Gastroesophageal sphincter (tissue), 4 donors: ENCODE measurements at regions not wholly inside any gene's neighbourhood (a gene's known extent, or its start where the extent isn't known, plus 50 kb on each side); places are given as distances from the start of the nearest gene placed in this dataset.

Experiments used
- ATAC-seq: fragments of 150-250 bp; one replicate; pipeline ENCODE4 v1.9.1; 2016; ENCODE audit warnings: mild to moderate bottlenecking, moderate library complexity
- H3K27ac ChIP-seq, 4 donors: fragments of 200-600 bp; sonication (generic) in 3 of 4; 1 replicate in 3 of 4; 2 replicates in 1 of 4; pipeline ENCODE4 v1.5.1; 2016 to 2019
- H3K27me3 ChIP-seq: fragments of 200-600 bp; sonication (generic); one replicate; pipeline ENCODE4 v1.5.1; 2019
- H3K36me3 ChIP-seq, 2 donors: fragments of 200-600 bp; sonication (generic); one replicate each; pipeline ENCODE4 v1.5.1; 2019; ENCODE audit warnings: control low read depth in 1 of 2
- H3K4me1 ChIP-seq, 3 donors: fragments of 200-600 bp; sonication (generic); 1 replicate in 2 of 3; 2 replicates in 1 of 3; pipeline ENCODE4 v1.5.1; 2016 to 2019; ENCODE audit warnings: control low read depth in 2 of 3
- H3K4me3 ChIP-seq, 2 donors: fragments of 200-600 bp; sonication (generic); one replicate each; pipeline ENCODE4 v1.5.1; 2019; ENCODE audit warnings: mild to moderate bottlenecking in 1 of 2, moderate library complexity in 1 of 2
- H3K9me3 ChIP-seq, 3 donors: fragments of 200-600 bp; sonication (generic); one replicate each; pipeline ENCODE4 v1.5.1; 2017 to 2019; ENCODE audit warnings: control low read depth in 2 of 3
- EP300 ChIP-seq: sonication (generic); formaldehyde crosslinking; IDR thresholded peaks from one replicate; pipeline ENCODE4 v1.6.1; 2017; ENCODE audit warnings: antibody characterized with exemption, mild to moderate bottlenecking
- POLR2A ChIP-seq, 2 donors: fragments of 450-650 bp; IDR thresholded peaks; one replicate each; pipeline ENCODE4 v1.6.1; 2017; ENCODE audit warnings: antibody characterized with exemption in 2 of 2, mild to moderate bottlenecking in 2 of 2, moderate library complexity in 1 of 2
- POLR2AphosphoS5 ChIP-seq: sonication (generic); formaldehyde crosslinking; IDR thresholded peaks from one replicate; pipeline ENCODE4 v1.6.1; 2017; ENCODE audit warnings: antibody characterized with exemption
- WGBS, 2 donors: methylation state at CpG; one replicate each; pipeline ENCODE4 v1.1.5; 2018; ENCODE audit warnings: low coverage in 1 of 2; 5-methylcytosine and 5-hydroxymethylcytosine counted together
- TF ChIP-seq, protein P1 (sequence below), 4 experiments: fragments of 200-600 bp in 2 of 4; fragments of 450-650 bp in 2 of 4; sonication (generic) in 1 of 4; IDR thresholded peaks; one replicate each; pipeline ENCODE4 v1.5.1; 2017 to 2019; ENCODE audit warnings: antibody characterized with exemption in 4 of 4, mild to moderate bottlenecking in 2 of 4, moderate library complexity in 2 of 4

DNA sequence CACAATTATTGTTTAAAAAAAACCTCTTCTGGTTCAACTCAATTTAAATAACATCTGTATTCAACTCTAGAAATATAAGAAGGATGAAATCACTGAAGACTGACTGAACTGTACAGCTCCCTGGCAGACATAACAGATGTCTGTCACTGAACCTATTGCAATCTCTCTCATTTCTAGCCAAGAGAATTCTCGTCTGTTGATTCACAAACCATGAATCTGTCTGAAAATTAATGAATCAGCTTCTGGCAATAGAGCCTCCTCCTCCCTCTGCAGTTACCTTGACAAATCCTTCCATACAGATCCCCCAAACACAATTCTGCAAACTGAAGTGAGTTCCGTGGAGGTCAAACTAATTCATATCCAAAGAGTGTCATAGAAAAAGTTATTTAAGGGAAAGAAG is 561.4 kb downstream of the PYDC2 start:
- H3K27ac ChIP-seq: no peak overlapping the region
- H3K4me3 ChIP-seq: no peak overlapping the region
- WGBS, 2 donors: 4 to 37% methylated on average over 2 of the region's 2 CpGs
- H3K4me1 ChIP-seq: no peaks in the 10 kb centered on the region
- H3K27me3 ChIP-seq: no peaks in the 10 kb centered on the region
- no peak for ATAC-seq
- TF ChIP-seq EP300: no peak
- TF ChIP-seq, protein P1, sequence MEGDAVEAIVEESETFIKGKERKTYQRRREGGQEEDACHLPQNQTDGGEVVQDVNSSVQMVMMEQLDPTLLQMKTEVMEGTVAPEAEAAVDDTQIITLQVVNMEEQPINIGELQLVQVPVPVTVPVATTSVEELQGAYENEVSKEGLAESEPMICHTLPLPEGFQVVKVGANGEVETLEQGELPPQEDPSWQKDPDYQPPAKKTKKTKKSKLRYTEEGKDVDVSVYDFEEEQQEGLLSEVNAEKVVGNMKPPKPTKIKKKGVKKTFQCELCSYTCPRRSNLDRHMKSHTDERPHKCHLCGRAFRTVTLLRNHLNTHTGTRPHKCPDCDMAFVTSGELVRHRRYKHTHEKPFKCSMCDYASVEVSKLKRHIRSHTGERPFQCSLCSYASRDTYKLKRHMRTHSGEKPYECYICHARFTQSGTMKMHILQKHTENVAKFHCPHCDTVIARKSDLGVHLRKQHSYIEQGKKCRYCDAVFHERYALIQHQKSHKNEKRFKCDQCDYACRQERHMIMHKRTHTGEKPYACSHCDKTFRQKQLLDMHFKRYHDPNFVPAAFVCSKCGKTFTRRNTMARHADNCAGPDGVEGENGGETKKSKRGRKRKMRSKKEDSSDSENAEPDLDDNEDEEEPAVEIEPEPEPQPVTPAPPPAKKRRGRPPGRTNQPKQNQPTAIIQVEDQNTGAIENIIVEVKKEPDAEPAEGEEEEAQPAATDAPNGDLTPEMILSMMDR (IDR thresholded peaks at IDR 0.05): no peak
- no peak for TF ChIP-seq POLR2A (IDR thresholded peaks at IDR 0.05)
- TF ChIP-seq POLR2AphosphoS5: no peak
- H3K36me3 ChIP-seq: no peaks in the 10 kb centered on the region
- no peaks in the 10 kb centered on the region for H3K9me3 ChIP-seq

DNA sequence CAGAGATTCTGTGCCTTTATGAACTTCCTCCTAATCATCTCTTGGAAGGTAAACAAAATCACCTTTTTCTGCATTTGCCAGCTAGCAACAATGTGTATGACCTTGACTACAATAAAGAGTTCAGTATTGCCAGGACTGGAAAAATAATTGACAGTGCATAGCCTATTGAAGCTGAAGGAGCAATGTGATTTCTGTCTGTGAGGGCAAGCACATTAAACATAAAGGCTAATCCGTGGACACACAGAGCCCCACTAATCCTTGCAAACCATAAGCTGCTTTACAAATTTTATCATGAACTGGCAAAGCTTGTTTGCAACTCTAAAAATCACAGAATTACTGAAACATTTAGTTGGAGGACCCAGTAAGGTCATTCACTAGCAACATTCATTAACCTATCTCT is 563.8 kb downstream of the PYDC2 start:
- H3K27me3 ChIP-seq: no peaks in the 10 kb centered on the region
- no peaks in the 10 kb centered on the region for H3K4me1 ChIP-seq
- no peak for TF ChIP-seq POLR2AphosphoS5
- TF ChIP-seq POLR2A (IDR thresholded peaks at IDR 0.05): no peak
- TF ChIP-seq, protein P1 (IDR thresholded peaks at IDR 0.05): no peak
- no peaks in the 10 kb centered on the region for H3K36me3 ChIP-seq
- WGBS, 2 donors: 42 to 73% methylated on average over 1 of the region's 1 CpG
- no peak overlapping the region for H3K27ac ChIP-seq
- ATAC-seq: no peak
- no peak overlapping the region for H3K4me3 ChIP-seq
- H3K9me3 ChIP-seq: no peaks in the 10 kb centered on the region

DNA sequence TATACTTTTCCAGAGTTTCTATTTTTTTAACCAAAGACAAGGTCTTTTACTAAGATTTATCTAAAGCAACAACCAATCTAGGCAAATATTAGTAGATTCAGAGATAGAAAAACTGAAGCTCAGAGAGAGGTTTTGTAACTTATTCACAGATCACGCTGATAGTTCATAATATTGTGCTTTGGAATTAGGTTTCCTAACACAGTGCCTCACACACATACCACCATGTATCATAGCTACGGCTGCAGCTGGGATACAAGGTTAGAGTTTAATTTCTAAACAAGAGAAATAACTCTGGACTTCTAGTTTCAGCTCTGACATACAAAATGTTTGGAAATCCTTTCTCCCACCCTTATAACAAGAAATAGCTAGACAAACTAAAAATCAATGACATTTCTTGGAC is 565.7 kb downstream of the PYDC2 start:
- no peaks in the 10 kb centered on the region for H3K4me1 ChIP-seq
- no peaks in the 10 kb centered on the region for H3K9me3 ChIP-seq
- H3K4me3 ChIP-seq: no peak overlapping the region
- H3K27me3 ChIP-seq: no peaks in the 10 kb centered on the region
- H3K36me3 ChIP-seq: no peaks in the 10 kb centered on the region
- no peak for TF ChIP-seq POLR2A (IDR thresholded peaks at IDR 0.05)
- no peak for TF ChIP-seq EP300
- no peak for TF ChIP-seq POLR2AphosphoS5
- TF ChIP-seq, protein P1 (IDR thresholded peaks at IDR 0.05): no peak
- no peak overlapping the region for H3K27ac ChIP-seq
- no peak for ATAC-seq
- WGBS, 2 donors: 63 to 76% methylated on average over 2 of the region's 2 CpGs

DNA sequence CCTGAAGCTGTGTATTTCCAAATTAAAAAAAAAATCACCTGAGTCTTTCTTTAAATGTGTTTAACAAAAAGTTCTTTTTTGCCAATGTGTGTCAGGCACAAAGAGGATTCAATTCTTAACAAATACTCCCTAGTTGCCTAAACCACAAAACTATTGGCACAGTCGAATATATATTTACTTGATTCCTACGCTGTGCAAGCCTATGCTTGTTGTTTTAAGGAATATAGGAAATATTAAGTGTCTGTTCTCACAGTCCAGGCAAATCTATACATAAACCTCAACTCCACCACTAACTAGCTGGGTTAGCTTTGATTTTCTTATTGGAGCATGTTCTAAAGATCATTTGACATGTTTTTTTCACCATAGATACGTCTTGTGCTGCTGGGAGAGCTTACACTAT is 571.0 kb downstream of the PYDC2 start:
- TF ChIP-seq POLR2A (IDR thresholded peaks at IDR 0.05): no peak
- TF ChIP-seq, protein P1 (IDR thresholded peaks at IDR 0.05): no peak
- no peak for TF ChIP-seq EP300
- no peak for TF ChIP-seq POLR2AphosphoS5
- no peaks in the 10 kb centered on the region for H3K27me3 ChIP-seq
- no peaks in the 10 kb centered on the region for H3K4me1 ChIP-seq
- no peak for ATAC-seq
- no peak overlapping the region for H3K27ac ChIP-seq
- H3K9me3 ChIP-seq: no peaks in the 10 kb centered on the region
- no peaks in the 10 kb centered on the region for H3K36me3 ChIP-seq
- 67 to 81% methylated on average over 3 of the region's 3 CpGs for WGBS, 2 donors
- H3K4me3 ChIP-seq: no peak overlapping the region

DNA sequence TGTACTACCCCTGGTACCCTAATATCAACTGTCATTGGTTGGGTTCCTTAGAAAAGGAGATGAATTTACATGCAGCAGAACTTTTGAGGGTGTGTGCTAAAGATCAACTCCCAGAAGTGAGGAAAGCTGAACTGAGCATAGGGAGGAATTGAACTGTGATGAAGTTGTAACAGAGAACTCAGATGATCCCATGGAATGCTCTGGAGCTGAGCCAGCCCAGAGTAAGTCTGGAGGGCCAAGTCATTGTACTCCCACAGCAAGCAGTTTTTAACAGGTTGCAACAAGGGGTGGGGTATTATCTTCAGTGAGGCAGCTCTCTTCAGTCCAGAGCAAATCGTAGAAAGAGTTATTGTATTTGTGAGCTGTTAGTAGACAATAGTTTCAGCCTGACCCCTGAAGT is 572.3 kb downstream of the PYDC2 start:
- no peaks in the 10 kb centered on the region for H3K4me1 ChIP-seq
- H3K36me3 ChIP-seq: no peaks in the 10 kb centered on the region
- no peaks in the 10 kb centered on the region for H3K27me3 ChIP-seq
- no peak overlapping the region for H3K27ac ChIP-seq
- no peak for TF ChIP-seq POLR2A (IDR thresholded peaks at IDR 0.05)
- no peak for TF ChIP-seq POLR2AphosphoS5
- TF ChIP-seq, protein P1 (IDR thresholded peaks at IDR 0.05): no peak
- no peak for TF ChIP-seq EP300
- H3K9me3 ChIP-seq: no peaks in the 10 kb centered on the region
- ATAC-seq: no peak
- no peak overlapping the region for H3K4me3 ChIP-seq
- 75 to 83% methylated on average over 1 of the region's 1 CpG for WGBS, 2 donors
